H1 (cell line): ENCODE measurements at regions not wholly inside any gene's neighbourhood (a gene's known extent, or its start where the extent isn't known, plus 50 kb on each side); places are given as distances from the start of the nearest gene placed in this dataset.

Experiments
- CTCF ChIA-PET: fragments of 300-600 bp; sonication (Branson Sonifier 250); formaldehyde crosslinking; loops from one replicate; lab custom pipeline; 2021; ENCODE audit not compliant: partially characterized antibody; lab: Charles Lee
- POLR2A ChIA-PET: fragments of 300-600 bp; sonication (Branson Sonifier 250); formaldehyde crosslinking; loops from one replicate; lab custom pipeline; 2021; ENCODE audit warnings: inconsistent platforms; ENCODE audit not compliant: partially characterized antibody; lab: Charles Lee
- DNase-seq, 2 experiments: peaks; one replicate each; pipeline versions ENCODE4 v3.0.0 to v3.0.0-alpha.2; 2010 to 2022; ENCODE audit warnings: low spot score in 2 of 2, low read depth in 1 of 2, mixed read lengths in 1 of 2
- FAIRE-seq: peaks from 2 replicates; lab custom pipeline; 2011; peaks lifted over from hg19 to GRCh38; lab: Jason Lieb, UNC
- H2AFZ ChIP-seq: 2 replicates; pipeline ENCODE4 v1.8.1; 2012; ENCODE audit warnings: low read length, inconsistent platforms
- H2AK5ac ChIP-seq: 2 replicates; pipeline ENCODE4 v1.6.1; 2013; ENCODE audit warnings: low read depth, low read length
- H2BK120ac ChIP-seq: replicated peaks from 2 replicates; pipeline ENCODE3; 2013; ENCODE audit warnings: low read depth, low read length, inconsistent platforms
- H2BK12ac ChIP-seq: 2 replicates; pipeline ENCODE4 v1.6.1; 2013; ENCODE audit warnings: low read depth, low read length
- H2BK15ac ChIP-seq: 2 replicates; pipeline ENCODE4 v1.6.1; 2013; ENCODE audit warnings: low read length
- H2BK20ac ChIP-seq: 2 replicates; pipeline ENCODE4 v1.6.1; 2013; ENCODE audit warnings: low read length
- H2BK5ac ChIP-seq: 2 replicates; pipeline ENCODE4 v1.6.1; 2013; ENCODE audit warnings: low read depth, low read length
- H3K14ac ChIP-seq: 2 replicates; pipeline ENCODE4 v1.6.1; 2013; ENCODE audit warnings: inconsistent platforms; ENCODE audit not compliant: insufficient read length
- H3K18ac ChIP-seq: 2 replicates; pipeline ENCODE4 v1.6.1; 2013; ENCODE audit warnings: low read length; ENCODE audit errors: extremely low read depth
- H3K23ac ChIP-seq: 2 replicates; pipeline ENCODE4 v1.6.1; 2013; ENCODE audit warnings: inconsistent platforms; ENCODE audit not compliant: insufficient read length
- H3K23me2 ChIP-seq: 2 replicates; pipeline ENCODE4 v1.6.1; 2013; ENCODE audit warnings: low read depth, low read length
- H3K27ac ChIP-seq: 2 replicates; pipeline ENCODE4 v1.6.1; 2011; ENCODE audit warnings: low read depth, low read length, inconsistent platforms
- H3K27me3 ChIP-seq, 4 experiments: replicated peaks in 1 of 4; 1 replicate in 1 of 4; 2 replicates in 3 of 4; pipeline versions ENCODE4 v1.6.1 to v1.8.1; 2011 to 2013; ENCODE audit warnings: low read length in 3 of 4, mild to moderate bottlenecking in 3 of 4, inconsistent platforms in 2 of 4, mixed read lengths in 2 of 4, moderate library complexity in 1 of 4; ENCODE audit not compliant: control insufficient read depth in 3 of 4, insufficient read depth in 3 of 4; ENCODE audit errors: extremely low read depth in 1 of 4
- H3K36me3 ChIP-seq, 4 experiments: 2 replicates each; pipeline versions ENCODE4 v1.6.1 to v1.8.1; 2011 to 2013; ENCODE audit warnings: mild to moderate bottlenecking in 4 of 4, low read length in 3 of 4, moderate library complexity in 2 of 4, control low read depth in 1 of 4, inconsistent platforms in 1 of 4; ENCODE audit not compliant: insufficient read depth in 4 of 4, control insufficient read depth in 2 of 4
- H3K4ac ChIP-seq: replicated peaks from 2 replicates; pipeline ENCODE3; 2013; ENCODE audit warnings: low read length, low read depth, mixed read lengths, inconsistent platforms; ENCODE audit not compliant: insufficient read length
- H3K4me1 ChIP-seq, 4 experiments: replicated peaks in 1 of 4; 1 replicate in 1 of 4; 2 replicates in 3 of 4; pipeline versions ENCODE4 v1.6.1 to v1.8.1; 2011 to 2013; ENCODE audit warnings: low read length in 3 of 4, inconsistent platforms in 2 of 4, mixed read lengths in 1 of 4; ENCODE audit not compliant: insufficient read depth in 4 of 4, control insufficient read depth in 3 of 4
- H3K4me2 ChIP-seq, 2 experiments: 2 replicates each; pipeline versions ENCODE4 v1.6.1 to v1.8.1; 2011 to 2013; ENCODE audit warnings: low read depth in 2 of 2, low read length in 2 of 2, control low read depth in 1 of 2, inconsistent platforms in 1 of 2, mild to moderate bottlenecking in 1 of 2; ENCODE audit not compliant: insufficient read depth in 1 of 2
- H3K4me3 ChIP-seq, 4 experiments: fragments of 200-600, 300-600 bp in 1 of 4; sonication (generic), shearing (Covaris generic), sonication (Bioruptor Twin) in 1 of 4; 2 replicates each; pipeline versions ENCODE4 v1.5.1 to v1.8.1; 2011 to 2016; ENCODE audit warnings: low read length in 4 of 4, low read depth in 3 of 4, control low read depth in 2 of 4, inconsistent platforms in 2 of 4, mild to moderate bottlenecking in 2 of 4, mixed read lengths in 1 of 4, moderate library complexity in 1 of 4; ENCODE audit not compliant: insufficient read depth in 2 of 4; ENCODE audit errors: extremely low read depth in 1 of 4
- H3K56ac ChIP-seq: replicated peaks from 2 replicates; pipeline ENCODE3; 2013; ENCODE audit warnings: low read depth, mild to moderate bottlenecking, mixed read lengths, low read length, inconsistent platforms; ENCODE audit not compliant: insufficient read length
- H3K79me1 ChIP-seq: 2 replicates; pipeline ENCODE4 v1.6.1; 2013; ENCODE audit warnings: low read depth, low read length, control low read depth
- H3K79me2 ChIP-seq, 2 experiments: 2 replicates each; pipeline versions ENCODE4 v1.6.1 to v1.8.1; 2012 to 2013; ENCODE audit warnings: low read length in 2 of 2, mild to moderate bottlenecking in 2 of 2, inconsistent platforms in 1 of 2; ENCODE audit not compliant: insufficient read depth in 2 of 2, control insufficient read depth in 1 of 2
- H3K9ac ChIP-seq, 4 experiments: replicated peaks in 1 of 4; 1 replicate in 1 of 4; 2 replicates in 3 of 4; pipeline versions ENCODE4 v1.6.1 to v1.8.1; 2011 to 2013; ENCODE audit warnings: low read depth in 3 of 4, low read length in 3 of 4, control low read depth in 2 of 4, mild to moderate bottlenecking in 2 of 4, moderate library complexity in 2 of 4, inconsistent platforms in 1 of 4; ENCODE audit errors: extremely low read depth in 1 of 4
- H3K9me3 ChIP-seq, 2 experiments: 2 replicates each; pipeline versions ENCODE4 v1.6.1 to v1.8.1; 2012 to 2013; ENCODE audit warnings: mild to moderate bottlenecking in 2 of 2, moderate library complexity in 2 of 2, control low read depth in 1 of 2, inconsistent platforms in 1 of 2, low read depth in 1 of 2, low read length in 1 of 2, mixed read lengths in 1 of 2; ENCODE audit not compliant: insufficient read depth in 2 of 2
- H4K20me1 ChIP-seq, 2 experiments: replicated peaks in 1 of 2; 2 replicates each; pipeline versions ENCODE3 to v1.8.1; 2011 to 2013; ENCODE audit warnings: inconsistent platforms in 2 of 2, low read length in 2 of 2, mild to moderate bottlenecking in 1 of 2; ENCODE audit not compliant: insufficient read depth in 2 of 2, control insufficient read depth in 1 of 2
- H4K5ac ChIP-seq: 2 replicates; pipeline ENCODE4 v1.6.1; 2013; ENCODE audit warnings: low read length, low read depth, mixed read lengths, inconsistent platforms; ENCODE audit not compliant: insufficient read length
- H4K8ac ChIP-seq: 2 replicates; pipeline ENCODE4 v1.8.0; 2013; ENCODE audit warnings: mild to moderate bottlenecking, moderate library complexity, low read length, inconsistent platforms; ENCODE audit not compliant: insufficient read depth; ENCODE audit errors: extremely low read depth
- H4K91ac ChIP-seq: replicated peaks from 2 replicates; pipeline ENCODE3; 2013; ENCODE audit warnings: low read length, mixed read lengths, inconsistent platforms; ENCODE audit not compliant: insufficient read length
- BACH1 ChIP-seq: IDR thresholded peaks from 2 replicates; pipeline ENCODE4 v1.6.1; 2012; ENCODE audit warnings: low read length, improper control_type of control experiment
- CBX5 ChIP-seq: fragments of 300-800, 300-1000 bp; sonication (generic); IDR thresholded peaks from 2 replicates; pipeline ENCODE4 v1.7.1; 2016; ENCODE audit warnings: antibody characterized with exemption, low read length, low read depth
- CTBP2 ChIP-seq: IDR thresholded peaks from 2 replicates; pipeline ENCODE4 v1.7.0; 2011; ENCODE audit warnings: borderline replicate concordance, mild to moderate bottlenecking, moderate library complexity, mixed read lengths, low read length; ENCODE audit not compliant: insufficient read depth, insufficient read length
- EGR1 ChIP-seq: IDR thresholded peaks from 2 replicates; pipeline ENCODE4 v1.6.1; 2011; ENCODE audit warnings: low read depth, low read length, borderline replicate concordance
- EP300 ChIP-seq, 2 experiments: IDR thresholded peaks; 1 replicate in 1 of 2; 2 replicates in 1 of 2; pipeline ENCODE4 v1.6.1; 2011 to 2012; ENCODE audit warnings: low read depth in 2 of 2, low read length in 2 of 2, mild to moderate bottlenecking in 2 of 2, borderline replicate concordance in 1 of 2, inconsistent platforms in 1 of 2, moderate library complexity in 1 of 2
- JUN ChIP-seq: IDR thresholded peaks from 2 replicates; pipeline ENCODE4 v1.6.1; 2011; ENCODE audit warnings: low read depth, mild to moderate bottlenecking, improper control_type of control experiment, low read length
- JUND ChIP-seq: IDR thresholded peaks from 2 replicates; pipeline ENCODE4 v1.6.1; 2011; ENCODE audit warnings: mild to moderate bottlenecking, improper control_type of control experiment, low read length
- MAFK ChIP-seq: IDR thresholded peaks from 2 replicates; pipeline ENCODE4 v1.6.1; 2012; ENCODE audit warnings: low read depth, mild to moderate bottlenecking, improper control_type of control experiment, low read length
- PHF8 ChIP-seq: fragments of 200-600 bp; sonication (generic); conservative IDR thresholded peaks from 2 replicates; pipeline ENCODE4 v1.7.1; 2012; ENCODE audit warnings: low read depth, mild to moderate bottlenecking, inconsistent platforms, low read length, moderate library complexity
- RAD21 ChIP-seq, 2 experiments: IDR thresholded peaks in 1 of 2; conservative IDR thresholded peaks in 1 of 2; 2 replicates each; pipeline ENCODE4 v1.6.1; 2011; ENCODE audit warnings: low read depth in 2 of 2, low read length in 2 of 2, improper control_type of control experiment in 1 of 2, inconsistent platforms in 1 of 2, mild to moderate bottlenecking in 1 of 2, moderate library complexity in 1 of 2
- SIX5 ChIP-seq: IDR thresholded peaks from 2 replicates; pipeline ENCODE4 v1.6.1; 2011; ENCODE audit warnings: mild to moderate bottlenecking, low read depth, low read length
- SP2 ChIP-seq: IDR thresholded peaks from 2 replicates; pipeline ENCODE4 v1.6.1; 2012; ENCODE audit warnings: mild to moderate bottlenecking, low read length, inconsistent platforms
- SP4 ChIP-seq: IDR thresholded peaks from 2 replicates; pipeline ENCODE4 v1.6.1; 2012; ENCODE audit warnings: low read length, inconsistent platforms
- TAF1 ChIP-seq: IDR thresholded peaks from 2 replicates; pipeline ENCODE4 v1.6.1; 2011; ENCODE audit warnings: mild to moderate bottlenecking, low read depth, low read length
- TF ChIP-seq, protein P1 (sequence below): IDR thresholded peaks from 2 replicates; pipeline ENCODE4 v1.6.1; 2011; ENCODE audit warnings: low read depth, mild to moderate bottlenecking, low read length; ENCODE audit not compliant: insufficient read depth

DNA sequence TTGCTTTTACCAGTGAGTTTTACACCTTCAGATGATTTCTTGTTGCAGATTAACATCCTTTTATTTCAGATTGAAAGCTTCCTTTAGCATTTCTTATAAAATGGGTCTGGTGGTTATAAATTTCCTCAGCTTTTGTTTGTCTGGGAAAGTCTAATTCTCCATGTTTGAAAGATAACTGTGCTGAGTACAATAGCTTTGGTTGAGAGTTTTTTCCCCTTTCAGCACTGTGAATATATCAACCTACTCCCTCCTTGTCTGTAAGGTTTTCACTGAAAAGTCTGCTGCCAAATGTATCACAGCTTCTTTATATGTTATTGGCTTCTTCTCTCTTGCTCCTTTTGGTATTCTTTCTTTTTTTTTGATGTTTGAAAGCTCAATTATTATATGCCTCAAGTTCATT, 53.5 kb upstream of the ACTRT1 start:
- POLR2A ChIA-PET, result no interaction called here
- H3K14ac ChIP-seq, result no peak overlapping the region
- TF ChIP-seq CBX5, result no peak
- TF ChIP-seq, protein P1, sequence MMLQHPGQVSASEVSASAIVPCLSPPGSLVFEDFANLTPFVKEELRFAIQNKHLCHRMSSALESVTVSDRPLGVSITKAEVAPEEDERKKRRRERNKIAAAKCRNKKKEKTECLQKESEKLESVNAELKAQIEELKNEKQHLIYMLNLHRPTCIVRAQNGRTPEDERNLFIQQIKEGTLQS, result no peak
- TF ChIP-seq JUND, result no peak
- TF ChIP-seq EGR1, result no peak
- no peak for TF ChIP-seq SIX5
- no peak for TF ChIP-seq PHF8
- no peak for TF ChIP-seq JUN
- TF ChIP-seq RAD21 (IDR thresholded peaks at IDR 0.05 in 1 of 2, conservative IDR thresholded peaks at IDR 0.05 in 1 of 2; ENCODE audit: low read depth in 2 of 2, low read length in 2 of 2), result no peak
- no peak for TF ChIP-seq MAFK
- no peak for TF ChIP-seq BACH1
- TF ChIP-seq EP300 (IDR thresholded peaks at IDR 0.05; ENCODE audit: borderline replicate concordance in 1 of 2, low read depth in 2 of 2, low read length in 2 of 2), result no peak
- TF ChIP-seq SP2, result no peak
- TF ChIP-seq CTBP2, result no peak
- TF ChIP-seq SP4, result no peak
- TF ChIP-seq TAF1, result no peak
- no peak overlapping the region for H2BK12ac ChIP-seq
- no peaks in the 10 kb centered on the region for H3K9me3 ChIP-seq
- CTCF ChIA-PET, result interaction anchor here (0.6 to 1.4 kb wide), 6 partner anchors 27 to 870 kb away, joined by 3 to 5 read pairs (median 4); no protein-coding TSS in a partner anchor
- H3K18ac ChIP-seq, result no peak overlapping the region
- H2BK15ac ChIP-seq, result no peak overlapping the region
- H4K20me1 ChIP-seq, result no peaks in the 10 kb centered on the region
- no peaks in the 10 kb centered on the region for H3K79me1 ChIP-seq
- no peak overlapping the region for H2BK5ac ChIP-seq
- H3K79me2 ChIP-seq, result no peaks in the 10 kb centered on the region
- no peak overlapping the region for H3K56ac ChIP-seq
- DNase-seq (no peak), FAIRE-seq (peak; percentile 19)
- no peak overlapping the region for H3K4ac ChIP-seq
- no peak overlapping the region for H3K27ac ChIP-seq
- no peak overlapping the region for H3K9ac ChIP-seq
- H4K8ac ChIP-seq, result no peak overlapping the region
- H3K36me3 ChIP-seq, result no peaks in the 10 kb centered on the region
- H2AK5ac ChIP-seq, result no peak overlapping the region
- H4K91ac ChIP-seq, result no peak overlapping the region
- no peak overlapping the region for H3K23ac ChIP-seq
- no peaks in the 10 kb centered on the region for H3K23me2 ChIP-seq
- H3K27me3 ChIP-seq, result no peaks in the 10 kb centered on the region
- H3K4me2 ChIP-seq, result no peak overlapping the region
- no peak overlapping the region for H2BK120ac ChIP-seq
- H2AFZ ChIP-seq, result no peak overlapping the region
- no peak overlapping the region for H4K5ac ChIP-seq
- no peak overlapping the region for H3K4me3 ChIP-seq
- H2BK20ac ChIP-seq, result no peak overlapping the region
- no peaks in the 10 kb centered on the region for H3K4me1 ChIP-seq
